IgD-negative memory B cell (primary cell): ENCODE measurements at regions not wholly inside any gene's neighbourhood (a gene's known extent, or its start where the extent isn't known, plus 50 kb on each side); places are given as distances from the start of the nearest gene placed in this dataset.
"Not testable (repeated sequence)": the region's sequence is repeated elsewhere in the genome, so short reads cannot be mapped to it uniquely, and the experiment has no call there.

Source experiments
- H3K27ac Mint-ChIP-seq, 3 donors: one replicate each; pipeline ENCODE4 v1.8.0; 2020 to 2022; ENCODE audit warnings: mild to moderate bottlenecking in 3 of 3, mixed read lengths in 3 of 3, moderate library complexity in 1 of 3
- H3K27me3 Mint-ChIP-seq: one replicate; pipeline ENCODE4 v1.8.0; 2021; ENCODE audit warnings: mixed read lengths
- H3K36me3 Mint-ChIP-seq: one replicate; pipeline ENCODE4 v1.8.0; 2020; ENCODE audit warnings: mild to moderate bottlenecking, mixed read lengths
- H3K4me1 Mint-ChIP-seq, 3 donors: one replicate each; pipeline ENCODE4 v1.8.0; 2020 to 2022; ENCODE audit warnings: mixed read lengths in 3 of 3, mild to moderate bottlenecking in 1 of 3
- H3K4me3 Mint-ChIP-seq, 4 donors: one replicate each; pipeline ENCODE4 v1.8.0; 2020 to 2022; ENCODE audit warnings: mild to moderate bottlenecking in 4 of 4, mixed read lengths in 4 of 4, moderate library complexity in 3 of 4
- H3K9me3 Mint-ChIP-seq, 3 donors: one replicate each; pipeline ENCODE4 v1.8.0; 2020 to 2021; ENCODE audit warnings: mixed read lengths in 3 of 3, mild to moderate bottlenecking in 1 of 3

DNA sequence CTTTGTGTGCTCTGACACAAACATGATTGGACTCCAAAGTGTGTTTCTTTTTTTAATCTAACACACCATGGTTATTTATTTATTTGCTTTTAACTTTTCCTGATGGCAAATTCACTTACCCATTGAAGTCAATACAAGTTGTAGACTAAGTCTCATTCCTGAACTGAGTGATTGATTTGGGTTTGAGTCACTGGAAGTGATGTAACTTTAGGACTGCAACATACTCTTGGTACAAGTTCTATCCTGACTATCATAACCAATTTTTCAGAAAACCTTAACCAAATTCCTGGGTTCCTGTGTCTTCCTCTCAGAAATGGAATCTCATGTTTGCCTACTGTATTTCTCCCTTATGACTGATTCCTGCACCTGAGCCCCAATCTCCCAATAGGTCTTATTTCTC, 590.0 kb upstream of the ROBO1 start:
- H3K27ac Mint-ChIP-seq, result no peak overlapping the region
- no peaks in the 10 kb centered on the region for H3K36me3 Mint-ChIP-seq
- H3K4me3 Mint-ChIP-seq, result peak overlapping the region in 1 of 4 donors; percentile 52
- H3K27me3 Mint-ChIP-seq, result no peaks in the 10 kb centered on the region
- H3K4me1 Mint-ChIP-seq, result peaks cover 0 to 2% (median 0%) of the 10 kb centered on the region in 3 donors
- H3K9me3 Mint-ChIP-seq, result peaks cover 2 to 17% (median 3%) of the 10 kb centered on the region in 3 donors

- H3K36me3 Mint-ChIP-seq, result no peaks in the 10 kb centered on the region
- no peak overlapping the region for H3K4me3 Mint-ChIP-seq
- H3K9me3 Mint-ChIP-seq, result peaks cover 0 to 26% (median 8%) of the 10 kb centered on the region in 3 donors
- H3K27ac Mint-ChIP-seq, result no peak overlapping the region
- no peaks in the 10 kb centered on the region for H3K27me3 Mint-ChIP-seq
- H3K4me1 Mint-ChIP-seq, result peaks cover 0 to 2% (median 0%) of the 10 kb centered on the region in 3 donors
Measured at GRCh38 chr3:80355144-80355543, 587.3 kb upstream of the ROBO1 start.

GRCh38 chr3:80351201-80351600, 583.4 kb upstream of the ROBO1 start:
- Mint-ChIP-seq H3K27me3 (no peaks in the 10 kb centered on the region), H3K27ac (no peak overlapping the region), H3K9me3 (peaks cover 2 to 28% (median 10%) of the 10 kb centered on the region in 3 donors), H3K36me3 (no peaks in the 10 kb centered on the region), H3K4me3 (no peak overlapping the region), H3K4me1 (no peaks in the 10 kb centered on the region)

DNA sequence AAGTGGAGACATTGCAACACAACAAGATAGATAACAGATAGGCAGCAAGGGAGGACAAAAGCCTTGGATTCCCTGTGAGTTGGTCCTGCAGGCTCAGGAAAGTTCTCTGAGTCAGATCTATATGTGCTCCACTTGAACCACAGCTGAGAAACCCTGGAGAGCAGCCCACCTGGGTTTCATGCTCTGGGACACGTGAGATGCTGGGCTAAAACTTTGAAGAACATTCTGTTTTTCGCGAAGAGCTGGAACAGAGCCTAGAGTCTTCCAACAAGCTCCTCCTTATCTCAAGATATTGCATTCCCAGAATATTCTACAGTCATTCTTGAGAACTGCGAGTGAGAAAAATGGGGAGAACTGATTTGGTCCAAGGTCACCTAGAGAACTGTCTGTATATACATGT, 583.0 kb upstream of the ROBO1 start:
- Mint-ChIP-seq H3K27me3 (no peaks in the 10 kb centered on the region), H3K4me1 (no peaks in the 10 kb centered on the region), H3K9me3 (peaks cover 2 to 28% (median 10%) of the 10 kb centered on the region in 3 donors), H3K27ac (no peak overlapping the region), H3K36me3 (no peaks in the 10 kb centered on the region), H3K4me3 (no peak overlapping the region)

DNA sequence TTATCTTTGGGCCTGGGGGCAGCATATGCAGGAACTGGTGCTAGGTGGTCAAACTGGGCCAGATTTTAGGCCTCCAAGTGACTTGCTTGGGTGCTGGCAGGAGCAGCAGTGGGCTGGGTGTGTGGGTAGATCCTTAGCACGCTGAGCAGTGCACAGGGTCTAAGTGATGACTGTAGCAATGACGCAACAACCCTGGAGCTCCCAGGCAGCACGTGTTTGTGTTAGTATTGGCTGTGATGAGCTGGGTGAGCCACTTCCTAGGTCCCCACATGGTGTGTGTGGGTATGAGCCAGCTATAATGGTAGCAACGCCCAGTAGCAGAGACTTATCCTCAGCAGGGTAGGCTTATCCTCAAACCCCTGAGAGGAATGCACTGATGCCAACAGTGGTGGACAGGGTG, 570.6 kb upstream of the ROBO1 start:
- Mint-ChIP-seq H3K9me3 (peaks cover 4 to 12% (median 5%) of the 10 kb centered on the region in 3 donors), H3K4me3 (no peak overlapping the region), H3K4me1 (no peaks in the 10 kb centered on the region), H3K27me3 (no peaks in the 10 kb centered on the region), H3K36me3 (no peaks in the 10 kb centered on the region), H3K27ac (no peak overlapping the region)

DNA sequence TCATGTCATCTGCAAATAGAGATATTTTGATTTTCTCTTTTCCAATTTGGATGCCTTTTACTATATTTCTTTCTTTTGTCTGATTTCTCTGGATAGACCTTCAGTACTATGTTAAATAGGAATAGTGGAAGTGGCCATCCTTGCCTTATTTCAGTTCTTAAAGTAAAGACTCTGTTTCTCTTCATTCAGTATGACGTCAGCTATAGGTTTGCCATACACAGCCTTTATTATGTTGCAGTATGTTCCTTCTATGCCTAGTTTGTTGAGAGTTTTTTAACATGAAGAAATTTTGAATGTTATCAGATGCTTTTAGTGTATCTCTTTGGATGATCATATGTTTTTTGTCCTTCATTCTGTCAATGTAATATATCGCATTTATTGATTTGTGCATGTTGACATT, 566.7 kb upstream of the ROBO1 start:
- no peak overlapping the region for H3K27ac Mint-ChIP-seq
- H3K4me3 Mint-ChIP-seq, result no peak overlapping the region
- H3K36me3 Mint-ChIP-seq, result no peaks in the 10 kb centered on the region
- H3K4me1 Mint-ChIP-seq, result no peaks in the 10 kb centered on the region
- H3K9me3 Mint-ChIP-seq, result peaks cover 4 to 10% (median 7%) of the 10 kb centered on the region in 3 donors
- no peaks in the 10 kb centered on the region for H3K27me3 Mint-ChIP-seq

DNA sequence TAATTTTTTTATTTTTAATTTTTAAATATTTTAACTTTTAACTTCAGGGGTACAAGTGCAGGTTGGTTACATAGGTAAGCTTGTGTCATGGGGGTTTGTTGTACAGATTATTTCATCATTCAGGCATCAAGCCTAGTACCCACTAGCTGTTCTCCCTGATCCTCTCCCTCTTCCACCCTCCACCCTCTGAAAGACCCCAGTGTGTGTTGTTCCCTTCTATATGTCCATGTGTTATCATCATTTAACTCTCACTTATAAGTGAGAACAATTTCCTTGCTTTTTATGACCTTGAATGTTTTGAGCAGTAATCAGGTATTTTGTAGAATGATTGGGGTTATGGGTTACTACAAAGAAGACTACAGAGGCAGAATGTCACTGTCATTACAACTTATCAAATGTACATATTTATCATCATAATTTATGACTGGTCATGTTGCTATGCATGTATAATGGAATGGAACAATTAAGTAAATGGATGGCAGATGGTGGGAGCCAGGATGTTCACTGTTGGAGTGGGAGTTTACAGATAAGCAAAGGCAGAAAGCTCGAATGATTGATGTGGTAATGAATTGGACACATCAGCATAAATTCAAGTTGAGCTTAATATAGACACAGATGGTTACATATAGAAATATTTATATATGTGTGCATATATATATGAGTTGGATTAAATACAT, 563.8 kb upstream of the ROBO1 start:
- Mint-ChIP-seq H3K4me3 (no peak overlapping the region), H3K27ac (no peak overlapping the region), H3K4me1 (no peaks in the 10 kb centered on the region), H3K9me3 (peaks cover 6 to 14% (median 7%) of the 10 kb centered on the region in 3 donors), H3K36me3 (no peaks in the 10 kb centered on the region), H3K27me3 (no peaks in the 10 kb centered on the region)

DNA sequence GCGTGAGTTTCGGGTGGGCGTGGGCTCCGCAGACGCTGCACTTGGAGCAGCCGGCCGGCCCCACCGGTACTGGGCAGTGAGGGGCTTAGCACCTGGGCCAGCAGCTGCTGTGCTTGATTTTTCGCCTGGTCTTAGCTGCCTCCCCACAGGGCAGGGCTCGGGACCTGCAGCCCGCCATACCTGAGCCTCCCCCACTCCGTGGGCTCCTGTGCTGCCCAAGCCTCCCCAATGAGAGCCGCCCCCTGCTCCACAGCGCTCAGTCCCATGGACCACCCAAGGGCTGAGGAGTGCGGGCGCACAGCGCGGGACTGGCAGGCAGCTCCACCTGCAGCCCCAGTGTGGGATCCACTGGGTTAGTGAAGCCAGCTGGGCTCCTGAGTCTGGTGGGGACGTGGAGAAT, 546.7 kb upstream of the ROBO1 start:
- not testable (repeated sequence) for H3K4me3 Mint-ChIP-seq, H3K36me3 Mint-ChIP-seq, H3K27me3 Mint-ChIP-seq, H3K27ac Mint-ChIP-seq, H3K4me1 Mint-ChIP-seq
- peaks cover 3 to 14% (median 4%) of the 10 kb centered on the region in 3 donors for H3K9me3 Mint-ChIP-seq

- Mint-ChIP-seq H3K4me3 (no peak overlapping the region), H3K36me3 (no peaks in the 10 kb centered on the region), H3K27ac (no peak overlapping the region), H3K9me3 (peaks cover 0 to 6% (median 3%) of the 10 kb centered on the region in 3 donors), H3K27me3 (no peaks in the 10 kb centered on the region), H3K4me1 (no peaks in the 10 kb centered on the region)
Measured at GRCh38 chr3:80308637-80309036, 540.8 kb upstream of the ROBO1 start.

GRCh38 chr3:80307844-80308243, 540.0 kb upstream of the ROBO1 start:
- Mint-ChIP-seq H3K27me3 (no peaks in the 10 kb centered on the region), H3K36me3 (no peaks in the 10 kb centered on the region), H3K4me3 (no peak overlapping the region), H3K27ac (no peak overlapping the region), H3K4me1 (no peaks in the 10 kb centered on the region), H3K9me3 (peaks cover 0 to 6% (median 0%) of the 10 kb centered on the region in 3 donors)

- H3K36me3 Mint-ChIP-seq, result no peaks in the 10 kb centered on the region
Measured at GRCh38 chr3:80297720-80298119, 529.9 kb upstream of the ROBO1 start.

GRCh38 chr3:80285388-80285787, 517.6 kb upstream of the ROBO1 start:
- Mint-ChIP-seq H3K4me3 (no peak overlapping the region), H3K27ac (no peak overlapping the region), H3K4me1 (no peaks in the 10 kb centered on the region), H3K27me3 (no peaks in the 10 kb centered on the region), H3K36me3 (no peaks in the 10 kb centered on the region), H3K9me3 (peaks cover 0 to 12% (median 3%) of the 10 kb centered on the region in 3 donors)

More at GRCh38 chr3:80297720-80298119, 529.9 kb upstream of the ROBO1 start:
- Mint-ChIP-seq H3K27ac (no peak overlapping the region), H3K4me3 (no peak overlapping the region), H3K4me1 (no peaks in the 10 kb centered on the region), H3K9me3 (peaks cover 2 to 5% (median 3%) of the 10 kb centered on the region in 3 donors), H3K27me3 (no peaks in the 10 kb centered on the region)

DNA sequence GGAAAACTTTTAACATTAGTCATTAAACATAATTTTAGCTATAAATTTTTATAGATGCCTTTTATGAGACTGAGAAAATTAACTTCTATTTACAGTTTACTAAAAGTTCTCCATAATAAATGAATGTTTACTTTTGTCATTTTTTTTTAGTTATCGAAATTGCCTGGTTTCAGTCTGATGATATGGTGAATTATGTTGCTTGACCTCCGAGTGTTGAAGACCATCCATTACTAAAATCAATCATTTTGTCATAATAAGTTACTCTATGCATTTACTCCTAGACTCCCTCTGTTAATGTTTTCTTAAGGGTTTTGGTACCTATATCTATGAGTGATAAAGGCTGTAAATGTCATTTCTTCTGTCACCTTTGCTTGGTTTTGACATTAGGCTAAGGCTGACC, 516.0 kb upstream of the ROBO1 start:
- Mint-ChIP-seq H3K27ac (no peak overlapping the region), H3K9me3 (peaks cover 0 to 16% (median 3%) of the 10 kb centered on the region in 3 donors), H3K4me1 (no peaks in the 10 kb centered on the region), H3K36me3 (no peaks in the 10 kb centered on the region), H3K27me3 (no peaks in the 10 kb centered on the region), H3K4me3 (no peak overlapping the region)

DNA sequence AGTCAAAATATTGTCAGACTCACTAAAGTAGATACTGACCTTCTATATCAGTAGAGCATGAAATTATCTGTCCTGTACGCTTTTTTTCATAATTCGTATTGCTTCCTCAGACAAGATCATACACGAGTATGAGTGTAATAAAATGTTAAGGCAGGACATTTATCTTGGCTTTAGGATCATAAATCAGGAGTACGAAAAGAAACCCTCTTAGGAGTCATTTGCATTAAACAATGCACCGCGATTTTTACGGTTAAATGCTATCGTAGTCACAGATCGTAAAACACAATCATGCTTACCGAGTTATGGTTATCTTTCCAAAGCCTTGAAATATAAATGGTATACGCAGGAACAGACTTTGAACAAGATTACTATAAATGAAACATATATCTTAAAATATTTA, 510.3 kb upstream of the ROBO1 start:
- Mint-ChIP-seq H3K27ac (no peak overlapping the region), H3K4me1 (no peaks in the 10 kb centered on the region)

DNA sequence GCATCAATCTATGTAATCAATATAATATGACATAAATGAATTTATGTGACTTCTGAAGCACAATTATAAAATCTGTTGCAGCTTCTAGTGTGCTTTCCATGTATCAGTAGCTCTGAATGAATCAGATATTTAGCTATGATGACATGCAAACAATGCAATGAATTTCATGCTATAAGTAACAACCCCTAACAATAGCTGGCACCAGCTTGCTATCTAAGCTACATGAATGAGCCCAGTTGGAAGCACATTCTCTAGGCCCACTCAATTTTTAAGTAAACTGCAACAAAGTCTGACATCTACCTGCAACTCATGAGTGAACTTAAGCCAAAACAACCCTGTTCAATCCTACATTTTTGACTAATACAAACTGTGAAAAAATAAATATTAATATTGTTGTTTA, 507.3 kb upstream of the ROBO1 start:
- no peaks in the 10 kb centered on the region for H3K36me3 Mint-ChIP-seq
- H3K27ac Mint-ChIP-seq, result no peak overlapping the region
- no peaks in the 10 kb centered on the region for H3K27me3 Mint-ChIP-seq
- no peaks in the 10 kb centered on the region for H3K4me1 Mint-ChIP-seq
- H3K4me3 Mint-ChIP-seq, result no peak overlapping the region
- peaks cover 2 to 11% (median 5%) of the 10 kb centered on the region in 3 donors for H3K9me3 Mint-ChIP-seq

More for the DNA sequence above, 510.3 kb upstream of the ROBO1 start:
- H3K36me3 Mint-ChIP-seq, result no peaks in the 10 kb centered on the region
- H3K4me3 Mint-ChIP-seq, result no peak overlapping the region
- no peaks in the 10 kb centered on the region for H3K27me3 Mint-ChIP-seq
- H3K9me3 Mint-ChIP-seq, result peaks cover 0 to 22% (median 6%) of the 10 kb centered on the region in 3 donors

GRCh38 chr3:80263260-80263659, 495.5 kb upstream of the ROBO1 start:
- H3K36me3 Mint-ChIP-seq, result no peaks in the 10 kb centered on the region
- no peak overlapping the region for H3K4me3 Mint-ChIP-seq
- no peak overlapping the region for H3K27ac Mint-ChIP-seq
- H3K9me3 Mint-ChIP-seq, result peaks cover 4 to 9% (median 4%) of the 10 kb centered on the region in 3 donors
- no peaks in the 10 kb centered on the region for H3K4me1 Mint-ChIP-seq
- no peaks in the 10 kb centered on the region for H3K27me3 Mint-ChIP-seq
